ENCODE measurements at regions not wholly inside any gene's neighbourhood (a gene's known extent, or its start where the extent isn't known, plus 50 kb on each side); places are given as distances from the start of the nearest gene placed in this dataset.

DNA sequence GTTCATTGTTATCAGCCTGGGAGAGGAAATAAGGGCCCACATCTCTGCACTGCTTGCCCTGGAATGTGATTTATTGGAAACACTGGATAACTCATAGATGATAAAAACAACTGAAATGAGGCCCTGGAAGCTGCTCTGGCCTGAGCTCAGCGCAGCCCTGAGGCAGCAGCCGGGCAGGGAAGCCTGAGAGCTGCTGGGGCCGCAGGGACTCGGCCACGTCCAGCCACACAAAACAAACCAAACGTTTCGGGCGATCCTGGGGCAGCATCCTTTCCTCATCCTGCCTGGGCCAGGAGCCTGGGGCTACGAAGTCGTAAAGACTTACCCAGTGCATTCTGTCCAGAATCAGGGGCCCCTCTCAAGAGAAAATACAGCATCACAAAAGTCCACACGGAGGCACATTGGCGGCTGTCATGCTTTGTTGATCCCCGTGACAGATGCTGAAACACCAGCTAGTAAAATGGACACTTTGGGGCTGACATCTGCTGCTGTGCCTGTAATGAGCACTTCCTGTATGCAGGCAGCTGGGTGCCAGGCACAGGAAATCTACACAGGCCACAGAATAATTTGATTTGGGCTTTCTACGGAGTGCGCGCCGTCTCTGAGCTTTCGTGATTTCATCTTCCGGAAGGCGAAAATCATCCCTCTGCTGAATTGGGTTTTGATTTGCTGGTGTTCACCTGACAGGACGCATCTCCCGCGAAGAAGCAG is 250.6 kb downstream of the EIPR1 start:
- TF ChIP-seq, protein P1, sequence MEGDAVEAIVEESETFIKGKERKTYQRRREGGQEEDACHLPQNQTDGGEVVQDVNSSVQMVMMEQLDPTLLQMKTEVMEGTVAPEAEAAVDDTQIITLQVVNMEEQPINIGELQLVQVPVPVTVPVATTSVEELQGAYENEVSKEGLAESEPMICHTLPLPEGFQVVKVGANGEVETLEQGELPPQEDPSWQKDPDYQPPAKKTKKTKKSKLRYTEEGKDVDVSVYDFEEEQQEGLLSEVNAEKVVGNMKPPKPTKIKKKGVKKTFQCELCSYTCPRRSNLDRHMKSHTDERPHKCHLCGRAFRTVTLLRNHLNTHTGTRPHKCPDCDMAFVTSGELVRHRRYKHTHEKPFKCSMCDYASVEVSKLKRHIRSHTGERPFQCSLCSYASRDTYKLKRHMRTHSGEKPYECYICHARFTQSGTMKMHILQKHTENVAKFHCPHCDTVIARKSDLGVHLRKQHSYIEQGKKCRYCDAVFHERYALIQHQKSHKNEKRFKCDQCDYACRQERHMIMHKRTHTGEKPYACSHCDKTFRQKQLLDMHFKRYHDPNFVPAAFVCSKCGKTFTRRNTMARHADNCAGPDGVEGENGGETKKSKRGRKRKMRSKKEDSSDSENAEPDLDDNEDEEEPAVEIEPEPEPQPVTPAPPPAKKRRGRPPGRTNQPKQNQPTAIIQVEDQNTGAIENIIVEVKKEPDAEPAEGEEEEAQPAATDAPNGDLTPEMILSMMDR (conservative IDR thresholded peaks at IDR 0.05), result no peak
- no peak for TF ChIP-seq EZH2 (IDR thresholded peaks at IDR 0.05; ENCODE audit: low read depth)

Measured in PC-9 (cell line).